ENCODE measurements at regions not wholly inside any gene's neighbourhood (a gene's known extent, or its start where the extent isn't known, plus 50 kb on each side); places are given as distances from the start of the nearest gene placed in this dataset.

DNA sequence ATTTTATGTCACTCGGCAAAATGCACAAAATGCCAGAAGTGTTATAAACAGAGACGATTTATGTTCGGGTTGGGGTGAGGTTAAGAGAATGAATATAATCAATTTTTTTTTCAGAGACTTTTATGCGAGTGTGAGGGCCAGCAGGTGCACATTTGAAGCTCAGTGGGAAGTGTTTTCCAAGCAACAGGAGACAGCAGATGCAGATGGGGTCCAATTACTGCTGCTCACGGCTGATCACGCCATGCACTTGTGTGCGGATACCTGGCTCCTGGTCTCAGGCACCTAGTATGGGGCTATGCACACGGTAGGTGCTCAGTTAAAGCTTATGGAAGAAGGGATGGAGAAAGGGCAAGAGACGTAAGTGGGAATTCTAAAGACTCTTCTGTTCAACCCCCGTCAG lies 249.1 kb downstream of the MIAT start:
- Histone ChIP-seq H3K4me3 (no peak overlapping the region), H3K36me3 (no peaks in the 10 kb centered on the region), H3K27ac (no peak overlapping the region), H3K9me3 (no peaks in the 10 kb centered on the region), H3K4me1 (peaks cover 10% of the 10 kb centered on the region), H3K27me3 (peaks cover 1% of the 10 kb centered on the region)
- ATAC-seq (no peak), DNase-seq (no peak)
- intact Hi-C loops (cut with DNase I): no loop called here
- TF ChIP-seq, protein P1, sequence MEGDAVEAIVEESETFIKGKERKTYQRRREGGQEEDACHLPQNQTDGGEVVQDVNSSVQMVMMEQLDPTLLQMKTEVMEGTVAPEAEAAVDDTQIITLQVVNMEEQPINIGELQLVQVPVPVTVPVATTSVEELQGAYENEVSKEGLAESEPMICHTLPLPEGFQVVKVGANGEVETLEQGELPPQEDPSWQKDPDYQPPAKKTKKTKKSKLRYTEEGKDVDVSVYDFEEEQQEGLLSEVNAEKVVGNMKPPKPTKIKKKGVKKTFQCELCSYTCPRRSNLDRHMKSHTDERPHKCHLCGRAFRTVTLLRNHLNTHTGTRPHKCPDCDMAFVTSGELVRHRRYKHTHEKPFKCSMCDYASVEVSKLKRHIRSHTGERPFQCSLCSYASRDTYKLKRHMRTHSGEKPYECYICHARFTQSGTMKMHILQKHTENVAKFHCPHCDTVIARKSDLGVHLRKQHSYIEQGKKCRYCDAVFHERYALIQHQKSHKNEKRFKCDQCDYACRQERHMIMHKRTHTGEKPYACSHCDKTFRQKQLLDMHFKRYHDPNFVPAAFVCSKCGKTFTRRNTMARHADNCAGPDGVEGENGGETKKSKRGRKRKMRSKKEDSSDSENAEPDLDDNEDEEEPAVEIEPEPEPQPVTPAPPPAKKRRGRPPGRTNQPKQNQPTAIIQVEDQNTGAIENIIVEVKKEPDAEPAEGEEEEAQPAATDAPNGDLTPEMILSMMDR (IDR thresholded peaks at IDR 0.05): no peak

- DNase-seq (no peak), ATAC-seq (no peak)
- TF ChIP-seq, protein P1 (IDR thresholded peaks at IDR 0.05): no peak
- Histone ChIP-seq H3K4me1 (peaks cover 6% of the 10 kb centered on the region), H3K27ac (no peak overlapping the region), H3K36me3 (no peaks in the 10 kb centered on the region), H3K27me3 (peaks cover 2% of the 10 kb centered on the region), H3K9me3 (no peaks in the 10 kb centered on the region), H3K4me3 (no peak overlapping the region)
- intact Hi-C loops (cut with DNase I): no loop called here
Observed at GRCh38 chr22:26907366-26907765, 250.0 kb downstream of the MIAT start.

- ATAC-seq: no peak
- intact Hi-C loops (cut with DNase I): no loop called here
- no peak overlapping the region for H3K4me3 ChIP-seq
- H3K36me3 ChIP-seq: no peaks in the 10 kb centered on the region
- no peaks in the 10 kb centered on the region for H3K4me1 ChIP-seq
- TF ChIP-seq, protein P1 (IDR thresholded peaks at IDR 0.05): no peak
- no peak overlapping the region for H3K27ac ChIP-seq
- H3K27me3 ChIP-seq: peaks cover 9% of the 10 kb centered on the region
- DNase-seq: no peak
- no peaks in the 10 kb centered on the region for H3K9me3 ChIP-seq
Observed at GRCh38 chr22:26910845-26911244, 253.5 kb downstream of the MIAT start.

DNA sequence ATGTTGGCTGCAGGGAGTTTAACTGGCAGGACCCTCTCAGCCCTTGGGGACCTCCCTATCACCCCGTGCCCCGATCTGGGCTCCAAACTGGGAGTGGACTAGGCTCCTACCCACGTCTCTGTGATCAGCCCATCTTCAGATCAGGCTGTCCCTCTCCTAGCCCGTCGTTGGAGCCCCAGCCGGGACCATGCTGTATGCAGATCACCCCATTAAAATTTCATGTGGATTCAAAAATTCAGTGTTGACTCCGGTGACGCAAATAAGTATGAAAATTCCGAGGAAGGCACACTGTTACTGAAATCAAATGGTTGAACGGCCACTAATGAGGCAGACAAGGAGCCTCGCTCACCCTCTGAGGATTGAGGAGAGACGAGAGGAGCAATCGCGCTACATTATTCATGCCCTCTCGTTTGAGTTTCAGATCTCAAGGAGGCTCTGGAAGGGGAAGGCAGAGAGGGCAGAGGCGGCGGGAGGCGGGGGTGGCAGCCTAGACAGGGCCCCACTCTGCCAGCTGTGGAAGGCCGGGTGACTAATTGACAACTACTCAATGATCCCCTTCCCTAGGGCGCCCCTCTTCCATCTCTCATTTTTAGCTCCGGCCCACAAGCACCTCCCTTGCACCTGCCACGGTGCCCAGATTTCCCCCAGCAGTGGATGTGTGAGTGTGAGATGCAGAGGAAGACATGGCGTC lies 255.4 kb downstream of the MIAT start:
- TF ChIP-seq, protein P1 (IDR thresholded peaks at IDR 0.05): no peak
- Histone ChIP-seq H3K9me3 (no peaks in the 10 kb centered on the region), H3K4me1 (no peaks in the 10 kb centered on the region), H3K27me3 (peaks cover 9% of the 10 kb centered on the region), H3K4me3 (no peak overlapping the region), H3K36me3 (no peaks in the 10 kb centered on the region), H3K27ac (no peak overlapping the region)
- intact Hi-C loops (cut with DNase I): no loop called here
- ATAC-seq (no peak), DNase-seq (no peak)

- Histone ChIP-seq H3K36me3 (no peaks in the 10 kb centered on the region), H3K4me1 (no peaks in the 10 kb centered on the region), H3K27me3 (peaks cover 9% of the 10 kb centered on the region), H3K9me3 (no peaks in the 10 kb centered on the region), H3K27ac (no peak overlapping the region), H3K4me3 (no peak overlapping the region)
- no peak for DNase-seq
- TF ChIP-seq, protein P1 (IDR thresholded peaks at IDR 0.05): no peak
- intact Hi-C loops (cut with DNase I): no loop called here
- no peak for ATAC-seq
Observed at GRCh38 chr22:26914519-26915185, 257.3 kb downstream of the MIAT start.
